HL-60 (cell line): ENCODE measurements at regions not wholly inside any gene's neighbourhood (a gene's known extent, or its start where the extent isn't known, plus 50 kb on each side); places are given as distances from the start of the nearest gene placed in this dataset.

Source experiments
- CTCF ChIP-seq: IDR thresholded peaks from one replicate; pipeline ENCODE4 v1.5.1; 2011; ENCODE audit warnings: low read length, control low read depth, inconsistent platforms; ENCODE audit not compliant: insufficient read depth
- SPI1 ChIP-seq: IDR thresholded peaks from 2 replicates; pipeline ENCODE4 v1.6.1; 2012; ENCODE audit warnings: low read depth, mild to moderate bottlenecking, borderline replicate concordance

- no peak for TF ChIP-seq CTCF
- no peak for TF ChIP-seq SPI1
Observed at GRCh38 chr1:214154596-214155292, 126.2 kb upstream of the SMYD2 start.
